OCI-LY3 (cell line): ENCODE measurements at regions not wholly inside any gene's neighbourhood (a gene's known extent, or its start where the extent isn't known, plus 50 kb on each side); places are given as distances from the start of the nearest gene placed in this dataset.
A peak's percentile ranks its signal among the peaks of the same experiment; 100 is the strongest.

ENCODE experiments used
- H2AFZ ChIP-seq: fragments of 200-600, 300-600 bp; shearing (Covaris generic); 2 replicates; pipeline ENCODE4 v1.6.0; 2014; ENCODE audit warnings: antibody characterized with exemption, low read depth, low read length
- H3K27ac ChIP-seq: fragments of 200-600, 300-600 bp; sonication (generic); 2 replicates; pipeline ENCODE4 v1.5.1; 2014; ENCODE audit warnings: mild to moderate bottlenecking, low read length, moderate library complexity, mixed read lengths
- H3K27me3 ChIP-seq: fragments of 200-600, 300-600 bp; sonication (generic); 2 replicates; pipeline ENCODE4 v1.6.1; 2014; ENCODE audit warnings: low read depth, low read length, mixed read lengths
- H3K36me3 ChIP-seq: fragments of 200-600, 300-600 bp; sonication (generic); replicated peaks from 2 replicates; pipeline ENCODE3; 2014; ENCODE audit warnings: low read depth, low read length, mixed read lengths
- H3K4me1 ChIP-seq: fragments of 300-600, 200-600 bp; sonication (generic); 2 replicates; pipeline ENCODE4 v1.6.1; 2014; ENCODE audit warnings: low read length, mixed read lengths
- H3K4me2 ChIP-seq: fragments of 200-600, 300-600 bp; sonication (generic); 2 replicates; pipeline ENCODE4 v1.6.1; 2014; ENCODE audit warnings: low read length, mixed read lengths
- H3K4me3 ChIP-seq: fragments of 300-600, 200-600 bp; sonication (generic); 2 replicates; pipeline ENCODE4 v1.5.1; 2014; ENCODE audit warnings: antibody characterized with exemption, mild to moderate bottlenecking, low read length, moderate library complexity
- H3K79me2 ChIP-seq: fragments of 300-600, 200-600 bp; shearing (Covaris generic); 2 replicates; pipeline ENCODE4 v1.6.1; 2014; ENCODE audit warnings: mild to moderate bottlenecking, low read length, mixed read lengths
- H3K9ac ChIP-seq: fragments of 300-600, 200-600 bp; shearing (Covaris generic); 2 replicates; pipeline ENCODE4 v1.6.0; 2014; ENCODE audit warnings: mild to moderate bottlenecking, low read length, moderate library complexity
- H3K9me3 ChIP-seq: fragments of 200-600, 300-600 bp; shearing (Covaris generic); 2 replicates; pipeline ENCODE4 v1.6.1; 2014; ENCODE audit warnings: low read length, mixed read lengths; ENCODE audit not compliant: insufficient read depth
- H4K20me1 ChIP-seq: fragments of 200-600, 300-600 bp; sonication (generic); 2 replicates; pipeline ENCODE4 v1.6.1; 2016; ENCODE audit warnings: low read length, mixed read lengths; ENCODE audit not compliant: insufficient read depth
- CTCF ChIP-seq: fragments of 200-600, 300-600 bp; sonication (generic); IDR thresholded peaks from 2 replicates; pipeline ENCODE4 v1.5.1; 2014; ENCODE audit warnings: antibody characterized with exemption, low read length, low read depth
- EZH2phosphoT487 ChIP-seq: fragments of 200-600 bp; shearing (Covaris generic); IDR thresholded peaks from 2 replicates; pipeline ENCODE4 v1.6.1; 2018; ENCODE audit warnings: antibody characterized with exemption, mixed run types, low read depth

- Histone ChIP-seq H3K27me3 (no peaks in the 10 kb centered on the region), H3K9ac (no peak overlapping the region), H3K36me3 (no peaks in the 10 kb centered on the region), H4K20me1 (no peaks in the 10 kb centered on the region), H3K4me3 (no peak overlapping the region), H3K9me3 (no peaks in the 10 kb centered on the region), H3K4me1 (peaks cover 51% of the 10 kb centered on the region), H3K27ac (no peak overlapping the region), H3K4me2 (no peak overlapping the region), H2AFZ (no peak overlapping the region), H3K79me2 (no peaks in the 10 kb centered on the region)
- TF ChIP-seq CTCF, result no peak
- no peak for TF ChIP-seq EZH2phosphoT487
Observed at GRCh38 chr3:152121270-152121636, 147.5 kb upstream of the MBNL1 start.

GRCh38 chr3:152122851-152123250, 145.9 kb upstream of the MBNL1 start:
- H2AFZ ChIP-seq, result no peak overlapping the region
- H3K4me1 ChIP-seq, result peaks cover 65% of the 10 kb centered on the region
- no peak overlapping the region for H3K9ac ChIP-seq
- no peaks in the 10 kb centered on the region for H3K9me3 ChIP-seq
- TF ChIP-seq CTCF (no peak), EZH2phosphoT487 (no peak)
- peak overlapping the region; percentile 38; the same call in 1 of the 2 replicates for H3K27ac ChIP-seq
- peak overlapping the region; percentile 21 for H3K4me2 ChIP-seq
- H4K20me1 ChIP-seq, result no peaks in the 10 kb centered on the region
- no peak overlapping the region for H3K4me3 ChIP-seq
- no peaks in the 10 kb centered on the region for H3K36me3 ChIP-seq
- no peaks in the 10 kb centered on the region for H3K79me2 ChIP-seq
- no peaks in the 10 kb centered on the region for H3K27me3 ChIP-seq

GRCh38 chr3:152123457-152123856, 145.3 kb upstream of the MBNL1 start:
- TF ChIP-seq EZH2phosphoT487 (no peak), CTCF (peak; percentile 44)
- H3K36me3 ChIP-seq, result no peaks in the 10 kb centered on the region
- H3K4me2 ChIP-seq, result peak overlapping the region; percentile 21
- peaks cover 71% of the 10 kb centered on the region for H3K4me1 ChIP-seq
- no peaks in the 10 kb centered on the region for H4K20me1 ChIP-seq
- H3K9me3 ChIP-seq, result no peaks in the 10 kb centered on the region
- no peak overlapping the region for H3K4me3 ChIP-seq
- H3K27ac ChIP-seq, result peak overlapping the region; percentile 38; the same call in 1 of the 2 replicates
- no peak overlapping the region for H3K9ac ChIP-seq
- H2AFZ ChIP-seq, result peak overlapping the region; percentile 32; the same call in 1 of the 2 replicates
- H3K27me3 ChIP-seq, result no peaks in the 10 kb centered on the region
- H3K79me2 ChIP-seq, result no peaks in the 10 kb centered on the region

- peak overlapping the region; percentile 35 for H3K4me3 ChIP-seq
- peak overlapping the region; percentile 64 for H3K4me2 ChIP-seq
- H3K4me1 ChIP-seq, result peaks cover 69% of the 10 kb centered on the region
- peak overlapping the region; percentile 87 for H3K27ac ChIP-seq
- H4K20me1 ChIP-seq, result no peaks in the 10 kb centered on the region
- no peak overlapping the region for H2AFZ ChIP-seq
- TF ChIP-seq EZH2phosphoT487, result no peak
- no peak for TF ChIP-seq CTCF
- H3K9me3 ChIP-seq, result no peaks in the 10 kb centered on the region
- no peaks in the 10 kb centered on the region for H3K27me3 ChIP-seq
- peak overlapping the region; percentile 53; the same call in 1 of the 2 replicates for H3K9ac ChIP-seq
- H3K79me2 ChIP-seq, result no peaks in the 10 kb centered on the region
- no peaks in the 10 kb centered on the region for H3K36me3 ChIP-seq
Observed at GRCh38 chr3:152126260-152126659, 142.5 kb upstream of the MBNL1 start.
